ENCODE measurements at regions not wholly inside any gene's neighbourhood (a gene's known extent, or its start where the extent isn't known, plus 50 kb on each side); places are given as distances from the start of the nearest gene placed in this dataset.

DNA sequence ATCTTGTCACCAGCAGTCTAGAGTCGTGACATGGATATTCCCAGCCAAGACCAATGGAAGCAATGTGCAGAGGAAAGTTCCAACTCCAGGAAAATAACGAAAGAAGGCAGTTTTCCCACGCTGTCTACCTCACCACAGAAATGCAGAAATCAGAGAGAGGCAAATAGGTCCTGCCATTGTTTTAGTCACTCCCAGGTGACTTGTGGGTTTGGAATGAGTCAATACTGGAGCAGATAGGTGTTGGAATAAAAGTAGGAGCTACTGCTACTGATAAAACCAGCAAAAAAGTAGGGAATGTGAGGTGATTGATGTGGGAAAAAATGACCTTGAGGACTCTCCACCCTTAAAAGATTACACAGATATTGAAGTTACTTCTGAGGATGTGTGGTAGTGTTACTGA is 72.8 kb upstream of the RAI2 start:
- H3K27ac ChIP-seq (ENCODE audit: insufficient read depth, low read length), result no peak overlapping the region
- H3K27me3 ChIP-seq (ENCODE audit: control insufficient read depth, insufficient read depth, low read length), result no peaks in the 10 kb centered on the region
- no peak overlapping the region for H2AFZ ChIP-seq (ENCODE audit: low read length)
- H3K9me3 ChIP-seq (ENCODE audit: control insufficient read depth, insufficient read depth, low read depth, low read length), result no peaks in the 10 kb centered on the region
- no peaks in the 10 kb centered on the region for H3K36me3 ChIP-seq (ENCODE audit: control insufficient read depth, insufficient read depth, low read length)
- H3K9ac ChIP-seq (ENCODE audit: insufficient read depth, low read length), result no peak overlapping the region
- no peaks in the 10 kb centered on the region for H3K79me2 ChIP-seq (ENCODE audit: control insufficient read depth, insufficient read depth, low read length)
- H3K4me3 ChIP-seq (replicated peaks in 1 of 4; ENCODE audit: control extremely low read depth in 1 of 4, insufficient read depth in 1 of 4, low read depth in 3 of 4, low read length in 4 of 4), result no peak overlapping the region
- no peaks in the 10 kb centered on the region for H4K20me1 ChIP-seq (ENCODE audit: control insufficient read depth, extremely low read depth, insufficient read depth, low read length)
- no peak overlapping the region for H3K4me2 ChIP-seq (ENCODE audit: extremely low read depth, insufficient read depth, low read length)
- TF ChIP-seq EZH2 (IDR thresholded peaks at IDR 0.05; ENCODE audit: low read length, missing control alignments), result no peak
- TF ChIP-seq, protein P1, sequence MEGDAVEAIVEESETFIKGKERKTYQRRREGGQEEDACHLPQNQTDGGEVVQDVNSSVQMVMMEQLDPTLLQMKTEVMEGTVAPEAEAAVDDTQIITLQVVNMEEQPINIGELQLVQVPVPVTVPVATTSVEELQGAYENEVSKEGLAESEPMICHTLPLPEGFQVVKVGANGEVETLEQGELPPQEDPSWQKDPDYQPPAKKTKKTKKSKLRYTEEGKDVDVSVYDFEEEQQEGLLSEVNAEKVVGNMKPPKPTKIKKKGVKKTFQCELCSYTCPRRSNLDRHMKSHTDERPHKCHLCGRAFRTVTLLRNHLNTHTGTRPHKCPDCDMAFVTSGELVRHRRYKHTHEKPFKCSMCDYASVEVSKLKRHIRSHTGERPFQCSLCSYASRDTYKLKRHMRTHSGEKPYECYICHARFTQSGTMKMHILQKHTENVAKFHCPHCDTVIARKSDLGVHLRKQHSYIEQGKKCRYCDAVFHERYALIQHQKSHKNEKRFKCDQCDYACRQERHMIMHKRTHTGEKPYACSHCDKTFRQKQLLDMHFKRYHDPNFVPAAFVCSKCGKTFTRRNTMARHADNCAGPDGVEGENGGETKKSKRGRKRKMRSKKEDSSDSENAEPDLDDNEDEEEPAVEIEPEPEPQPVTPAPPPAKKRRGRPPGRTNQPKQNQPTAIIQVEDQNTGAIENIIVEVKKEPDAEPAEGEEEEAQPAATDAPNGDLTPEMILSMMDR (conservative IDR thresholded peaks at IDR 0.05 in 1 of 2, IDR thresholded peaks at IDR 0.05 in 1 of 2; ENCODE audit: low read depth in 1 of 2, low read length in 2 of 2), result no peak
- no peaks in the 10 kb centered on the region for H3K4me1 ChIP-seq (ENCODE audit: control insufficient read depth, extremely low read depth, insufficient read depth, low read length)
- DNase-seq (ENCODE audit: low read depth in 2 of 2), result no peak

DNA sequence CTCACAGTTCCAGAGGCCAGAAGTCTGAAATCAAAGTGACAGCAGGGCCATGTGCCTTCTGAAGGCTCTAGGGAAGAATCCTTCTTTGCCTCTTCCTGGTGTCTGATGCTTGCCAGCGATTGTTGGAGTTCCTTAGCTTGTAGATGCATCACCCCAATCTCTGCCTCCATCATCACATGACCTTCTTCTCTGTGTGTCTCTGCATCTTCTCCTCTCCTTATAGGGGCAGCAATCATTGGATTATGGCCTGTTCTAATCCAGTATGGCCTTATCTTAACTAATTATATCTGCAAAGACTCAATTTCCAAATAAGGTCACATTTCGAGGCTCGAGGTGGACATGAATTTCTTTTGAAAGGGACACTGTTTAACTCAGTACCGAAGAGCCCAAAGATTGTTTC is 71.7 kb upstream of the RAI2 start:
- Histone ChIP-seq H2AFZ (ENCODE audit: low read length) (no peak overlapping the region), H4K20me1 (ENCODE audit: control insufficient read depth, extremely low read depth, insufficient read depth, low read length) (no peaks in the 10 kb centered on the region), H3K4me1 (ENCODE audit: control insufficient read depth, extremely low read depth, insufficient read depth, low read length) (no peaks in the 10 kb centered on the region), H3K9me3 (ENCODE audit: control insufficient read depth, insufficient read depth, low read depth, low read length) (no peaks in the 10 kb centered on the region), H3K4me2 (ENCODE audit: extremely low read depth, insufficient read depth, low read length) (no peak overlapping the region), H3K9ac (ENCODE audit: insufficient read depth, low read length) (no peak overlapping the region), H3K36me3 (ENCODE audit: control insufficient read depth, insufficient read depth, low read length) (no peaks in the 10 kb centered on the region), H3K27ac (ENCODE audit: insufficient read depth, low read length) (no peak overlapping the region), H3K4me3 (replicated peaks in 1 of 4; ENCODE audit: control extremely low read depth in 1 of 4, insufficient read depth in 1 of 4, low read depth in 3 of 4, low read length in 4 of 4) (no peak overlapping the region), H3K27me3 (ENCODE audit: control insufficient read depth, insufficient read depth, low read length) (no peaks in the 10 kb centered on the region), H3K79me2 (ENCODE audit: control insufficient read depth, insufficient read depth, low read length) (no peaks in the 10 kb centered on the region)
- TF ChIP-seq, protein P1 (conservative IDR thresholded peaks at IDR 0.05 in 1 of 2, IDR thresholded peaks at IDR 0.05 in 1 of 2; ENCODE audit: low read depth in 1 of 2, low read length in 2 of 2), result no peak
- no peak for TF ChIP-seq EZH2 (IDR thresholded peaks at IDR 0.05; ENCODE audit: low read length, missing control alignments)
- no peak for DNase-seq (ENCODE audit: low read depth in 2 of 2)

DNA sequence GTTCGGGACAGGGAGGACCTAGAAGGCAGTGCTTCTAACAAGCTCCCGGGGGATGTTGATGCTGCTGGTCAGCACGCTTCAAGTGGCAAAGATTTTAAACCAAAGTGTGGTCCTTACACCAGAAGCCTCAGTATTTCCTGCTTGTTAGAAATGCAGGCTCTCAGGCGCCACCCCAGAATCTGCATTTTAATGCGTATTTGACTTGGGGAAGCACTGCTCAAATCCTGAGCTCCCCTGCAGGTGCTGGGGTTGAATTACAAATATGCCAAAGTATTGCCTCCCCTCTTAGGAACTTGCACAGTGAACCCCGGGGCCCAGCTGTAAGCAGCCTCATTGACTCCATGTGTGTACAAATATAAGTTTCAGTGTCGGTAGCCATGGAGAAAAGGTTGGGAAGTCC is 70.8 kb upstream of the RAI2 start:
- Histone ChIP-seq H2AFZ (ENCODE audit: low read length) (no peak overlapping the region), H3K4me3 (replicated peaks in 1 of 4; ENCODE audit: control extremely low read depth in 1 of 4, insufficient read depth in 1 of 4, low read depth in 3 of 4, low read length in 4 of 4) (no peak overlapping the region), H3K36me3 (ENCODE audit: control insufficient read depth, insufficient read depth, low read length) (no peaks in the 10 kb centered on the region), H3K9ac (ENCODE audit: insufficient read depth, low read length) (no peak overlapping the region), H3K27me3 (ENCODE audit: control insufficient read depth, insufficient read depth, low read length) (no peaks in the 10 kb centered on the region), H3K79me2 (ENCODE audit: control insufficient read depth, insufficient read depth, low read length) (no peaks in the 10 kb centered on the region), H3K4me1 (ENCODE audit: control insufficient read depth, extremely low read depth, insufficient read depth, low read length) (no peaks in the 10 kb centered on the region), H3K27ac (ENCODE audit: insufficient read depth, low read length) (no peak overlapping the region), H3K9me3 (ENCODE audit: control insufficient read depth, insufficient read depth, low read depth, low read length) (no peaks in the 10 kb centered on the region), H3K4me2 (ENCODE audit: extremely low read depth, insufficient read depth, low read length) (no peak overlapping the region), H4K20me1 (ENCODE audit: control insufficient read depth, extremely low read depth, insufficient read depth, low read length) (no peaks in the 10 kb centered on the region)
- no peak for DNase-seq (ENCODE audit: low read depth in 2 of 2)
- TF ChIP-seq, protein P1 (conservative IDR thresholded peaks at IDR 0.05 in 1 of 2, IDR thresholded peaks at IDR 0.05 in 1 of 2; ENCODE audit: low read depth in 1 of 2, low read length in 2 of 2), result no peak
- no peak for TF ChIP-seq EZH2 (IDR thresholded peaks at IDR 0.05; ENCODE audit: low read length, missing control alignments)

Measured in fibroblast of lung (primary cell).